ENCODE measurements at regions not wholly inside any gene's neighbourhood (a gene's known extent, or its start where the extent isn't known, plus 50 kb on each side); places are given as distances from the start of the nearest gene placed in this dataset.

DNA sequence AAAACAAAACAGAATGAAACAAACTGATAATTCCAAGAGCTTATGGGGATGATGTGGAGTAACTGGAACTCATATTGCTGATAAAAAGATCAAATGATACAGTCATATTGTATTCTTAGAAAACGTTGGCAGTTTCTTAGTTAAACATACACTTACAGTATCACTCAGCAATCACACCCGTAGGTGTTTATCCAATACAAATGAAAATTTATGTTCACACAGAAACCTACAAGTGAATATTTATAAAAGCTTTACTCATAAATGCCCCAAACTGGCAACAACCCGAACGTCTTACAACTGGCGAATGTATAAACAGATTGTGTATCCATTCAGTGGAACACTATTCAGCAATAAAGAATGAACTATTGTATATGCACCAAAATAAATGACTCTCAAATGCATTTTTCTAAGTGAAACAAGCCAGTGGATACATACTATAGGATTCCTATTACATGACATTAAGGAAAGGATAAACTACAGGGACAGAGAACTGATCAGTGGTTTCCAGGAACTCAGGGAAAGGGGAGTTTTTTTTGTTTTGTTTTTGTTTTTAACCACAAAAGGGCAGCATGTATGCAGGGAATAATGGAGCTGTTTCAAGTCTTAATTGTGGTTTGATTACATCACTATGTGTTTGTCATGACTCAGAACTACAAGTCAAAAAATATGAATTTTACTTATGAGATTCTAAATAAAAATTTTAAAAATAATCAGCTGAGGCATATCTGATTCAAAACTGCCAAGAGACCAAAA lies 71.8 kb upstream of the NDUFB4 start:
- TF ChIP-seq POLR2A (IDR thresholded peaks at IDR 0.05) = no peak
- TF ChIP-seq, protein P1, sequence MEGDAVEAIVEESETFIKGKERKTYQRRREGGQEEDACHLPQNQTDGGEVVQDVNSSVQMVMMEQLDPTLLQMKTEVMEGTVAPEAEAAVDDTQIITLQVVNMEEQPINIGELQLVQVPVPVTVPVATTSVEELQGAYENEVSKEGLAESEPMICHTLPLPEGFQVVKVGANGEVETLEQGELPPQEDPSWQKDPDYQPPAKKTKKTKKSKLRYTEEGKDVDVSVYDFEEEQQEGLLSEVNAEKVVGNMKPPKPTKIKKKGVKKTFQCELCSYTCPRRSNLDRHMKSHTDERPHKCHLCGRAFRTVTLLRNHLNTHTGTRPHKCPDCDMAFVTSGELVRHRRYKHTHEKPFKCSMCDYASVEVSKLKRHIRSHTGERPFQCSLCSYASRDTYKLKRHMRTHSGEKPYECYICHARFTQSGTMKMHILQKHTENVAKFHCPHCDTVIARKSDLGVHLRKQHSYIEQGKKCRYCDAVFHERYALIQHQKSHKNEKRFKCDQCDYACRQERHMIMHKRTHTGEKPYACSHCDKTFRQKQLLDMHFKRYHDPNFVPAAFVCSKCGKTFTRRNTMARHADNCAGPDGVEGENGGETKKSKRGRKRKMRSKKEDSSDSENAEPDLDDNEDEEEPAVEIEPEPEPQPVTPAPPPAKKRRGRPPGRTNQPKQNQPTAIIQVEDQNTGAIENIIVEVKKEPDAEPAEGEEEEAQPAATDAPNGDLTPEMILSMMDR (IDR thresholded peaks at IDR 0.05) = no peak

Measured in vagina (tissue), 2 donors.